ENCODE measurements at regions not wholly inside any gene's neighbourhood (a gene's known extent, or its start where the extent isn't known, plus 50 kb on each side); places are given as distances from the start of the nearest gene placed in this dataset.

GRCh38 chr11:19560156-19560555 is 152.5 kb upstream of the NAV2 start:
- no peak for DNase-seq (ENCODE audit: low spot score)

- no peak for DNase-seq (ENCODE audit: low spot score)
Observed at GRCh38 chr11:19559746-19560145, 152.9 kb upstream of the NAV2 start.

GRCh38 chr11:19558189-19558986 is 154.2 kb upstream of the NAV2 start:
- no peak for DNase-seq (ENCODE audit: low spot score)

GRCh38 chr11:19557720-19558140 is 154.9 kb upstream of the NAV2 start:
- DNase-seq (ENCODE audit: low spot score): peak; percentile 73

GRCh38 chr11:19557185-19557584 is 155.5 kb upstream of the NAV2 start:
- DNase-seq (ENCODE audit: low spot score): no peak

- DNase-seq (ENCODE audit: low spot score): no peak
Observed at GRCh38 chr11:19555266-19555665, 157.4 kb upstream of the NAV2 start.

- peak; percentile 73 for DNase-seq (ENCODE audit: low spot score)
Observed at GRCh38 chr11:19553683-19554333, 158.8 kb upstream of the NAV2 start.

GRCh38 chr11:19552656-19553260 is 159.9 kb upstream of the NAV2 start:
- no peak for DNase-seq (ENCODE audit: low spot score)

- no peak for DNase-seq (ENCODE audit: low spot score)
Observed at GRCh38 chr11:19552161-19552560, 160.5 kb upstream of the NAV2 start.

GRCh38 chr11:19551457-19551856 is 161.2 kb upstream of the NAV2 start:
- DNase-seq (ENCODE audit: low spot score): no peak

GRCh38 chr11:19547044-19547443 is 165.6 kb upstream of the NAV2 start:
- no peak for DNase-seq (ENCODE audit: low spot score)

GRCh38 chr11:19546325-19546724 is 166.3 kb upstream of the NAV2 start:
- no peak for DNase-seq (ENCODE audit: low spot score)

- DNase-seq (ENCODE audit: low spot score): no peak
Observed at GRCh38 chr11:19541521-19542049, 171.1 kb upstream of the NAV2 start.

- no peak for DNase-seq (ENCODE audit: low spot score)
Observed at GRCh38 chr11:19539861-19540260, 172.8 kb upstream of the NAV2 start.

GRCh38 chr11:19537803-19538453 is 174.7 kb upstream of the NAV2 start:
- DNase-seq (ENCODE audit: low spot score): no peak

GRCh38 chr11:19536131-19536530 is 176.5 kb upstream of the NAV2 start:
- no peak for DNase-seq (ENCODE audit: low spot score)

- DNase-seq (ENCODE audit: low spot score): no peak
Observed at GRCh38 chr11:19530505-19530904, 182.1 kb upstream of the NAV2 start.

- no peak for DNase-seq (ENCODE audit: low spot score)
Observed at GRCh38 chr11:19526119-19526518, 186.5 kb upstream of the NAV2 start.

GRCh38 chr11:19525714-19526113 is 186.9 kb upstream of the NAV2 start:
- DNase-seq (ENCODE audit: low spot score): no peak

- DNase-seq (ENCODE audit: low spot score): no peak
Observed at GRCh38 chr11:19525276-19525675, 187.4 kb upstream of the NAV2 start.

- DNase-seq (ENCODE audit: low spot score): peak; percentile 15
Observed at GRCh38 chr11:19524171-19524671, 188.4 kb upstream of the NAV2 start.

GRCh38 chr11:19520681-19521080 is 192.0 kb upstream of the NAV2 start:
- no peak for DNase-seq (ENCODE audit: low spot score)

Measured in AG08396 (cell line).